H9 (cell line): ENCODE measurements at regions not wholly inside any gene's neighbourhood (a gene's known extent, or its start where the extent isn't known, plus 50 kb on each side); places are given as distances from the start of the nearest gene placed in this dataset.

Experiments
- DNase-seq: peaks from one replicate; pipeline ENCODE4 v3.0.0-alpha.2; 2017
- H2AFZ ChIP-seq: one replicate; pipeline ENCODE4 v1.6.1; 2013; ENCODE audit warnings: mild to moderate bottlenecking, low read length, control low read depth, moderate library complexity
- H2AK5ac ChIP-seq: 2 replicates; pipeline ENCODE4 v1.6.1; 2013; ENCODE audit warnings: low read length, control low read depth, mixed read lengths; ENCODE audit not compliant: insufficient read length
- H2BK120ac ChIP-seq: one replicate; pipeline ENCODE4 v1.6.1; 2013; ENCODE audit warnings: low read depth, mild to moderate bottlenecking, low read length, control low read depth, inconsistent platforms; ENCODE audit not compliant: poor library complexity, severe bottlenecking
- H2BK12ac ChIP-seq: 2 replicates; pipeline ENCODE4 v1.6.1; 2013; ENCODE audit warnings: low read length, control low read depth, mixed read lengths, low read depth; ENCODE audit not compliant: insufficient read length
- H2BK15ac ChIP-seq: 2 replicates; pipeline ENCODE4 v1.6.1; 2013; ENCODE audit warnings: low read depth, low read length, control low read depth
- H2BK20ac ChIP-seq: one replicate; pipeline ENCODE4 v1.6.1; 2013; ENCODE audit warnings: low read depth, mild to moderate bottlenecking, low read length, control low read depth, inconsistent platforms; ENCODE audit not compliant: poor library complexity, severe bottlenecking
- H2BK5ac ChIP-seq: 2 replicates; pipeline ENCODE4 v1.6.1; 2013; ENCODE audit warnings: low read length, control low read depth, mixed read lengths; ENCODE audit not compliant: insufficient read length
- H3K14ac ChIP-seq: 2 replicates; pipeline ENCODE4 v1.6.1; 2013; ENCODE audit warnings: low read length, control low read depth; ENCODE audit not compliant: insufficient read depth
- H3K18ac ChIP-seq: 2 replicates; pipeline ENCODE4 v1.6.1; 2013; ENCODE audit warnings: low read depth, mild to moderate bottlenecking, mixed read lengths, low read length, control low read depth; ENCODE audit not compliant: insufficient read length
- H3K23ac ChIP-seq: 2 replicates; pipeline ENCODE4 v1.6.1; 2013; ENCODE audit warnings: low read length, control low read depth, mixed read lengths, low read depth; ENCODE audit not compliant: insufficient read length
- H3K23me2 ChIP-seq: 2 replicates; pipeline ENCODE4 v1.6.1; 2013; ENCODE audit warnings: low read depth, mild to moderate bottlenecking, mixed read lengths, low read length, control low read depth; ENCODE audit not compliant: insufficient read length, poor library complexity, severe bottlenecking
- H3K27ac ChIP-seq: 2 replicates; pipeline ENCODE4 v1.5.1; 2013; ENCODE audit warnings: low read length, control low read depth, mixed read lengths, low read depth; ENCODE audit not compliant: insufficient read length
- H3K27me3 ChIP-seq: 2 replicates; pipeline ENCODE4 v1.6.1; 2013; ENCODE audit warnings: low read length, control low read depth, inconsistent platforms; ENCODE audit not compliant: insufficient read depth
- H3K4ac ChIP-seq: 2 replicates; pipeline ENCODE4 v1.6.1; 2013; ENCODE audit warnings: low read depth, mild to moderate bottlenecking, control low read depth, inconsistent platforms, low read length, moderate library complexity
- H3K4me1 ChIP-seq: 2 replicates; pipeline ENCODE4 v1.6.1; 2013; ENCODE audit warnings: low read length, control low read depth, inconsistent platforms; ENCODE audit not compliant: insufficient read depth
- H3K4me2 ChIP-seq: 2 replicates; pipeline ENCODE4 v1.6.1; 2013; ENCODE audit warnings: low read length, control low read depth, mixed read lengths; ENCODE audit not compliant: insufficient read length, insufficient read depth
- H3K56ac ChIP-seq: 2 replicates; pipeline ENCODE4 v1.6.1; 2013; ENCODE audit warnings: low read depth, mild to moderate bottlenecking, mixed read lengths, low read length, control low read depth; ENCODE audit not compliant: insufficient read length
- H3K79me1 ChIP-seq: 2 replicates; pipeline ENCODE4 v1.6.1; 2013; ENCODE audit warnings: low read depth, mild to moderate bottlenecking, moderate library complexity, low read length, control low read depth, inconsistent platforms; ENCODE audit not compliant: insufficient read depth, poor library complexity, severe bottlenecking
- H3K79me2 ChIP-seq: 2 replicates; pipeline ENCODE4 v1.6.1; 2013; ENCODE audit warnings: low read length, control low read depth, inconsistent platforms; ENCODE audit not compliant: insufficient read depth
- H3K9ac ChIP-seq: 2 replicates; pipeline ENCODE4 v1.6.1; 2013; ENCODE audit warnings: low read length, control low read depth, mixed read lengths; ENCODE audit not compliant: insufficient read length; ENCODE audit errors: extremely low read depth
- H3K9me3 ChIP-seq: one replicate; pipeline ENCODE4 v1.6.1; 2013; ENCODE audit warnings: low read depth, low read length, inconsistent platforms; ENCODE audit not compliant: control insufficient read depth
- H3T11ph ChIP-seq: one replicate; pipeline ENCODE4 v1.6.1; 2013; ENCODE audit warnings: mild to moderate bottlenecking, low read length, control low read depth, inconsistent platforms
- H4K20me1 ChIP-seq: one replicate; pipeline ENCODE4 v1.6.1; 2013; ENCODE audit not compliant: control insufficient read depth, insufficient read length, insufficient read depth
- H4K5ac ChIP-seq: 2 replicates; pipeline ENCODE4 v1.6.1; 2013; ENCODE audit warnings: low read depth, mild to moderate bottlenecking, mixed read lengths, low read length, control low read depth; ENCODE audit not compliant: insufficient read length
- H4K8ac ChIP-seq: replicated peaks from 2 replicates; pipeline ENCODE4 v1.6.1; 2013; ENCODE audit warnings: low read length, control low read depth, mixed read lengths, low read depth; ENCODE audit not compliant: insufficient read length
- H4K91ac ChIP-seq: 2 replicates; pipeline ENCODE4 v1.6.1; 2013; ENCODE audit warnings: low read depth, mild to moderate bottlenecking, moderate library complexity, mixed read lengths, low read length, control low read depth; ENCODE audit not compliant: insufficient read length
- H3K27ac Mint-ChIP-seq, 3 experiments: 2 replicates in 2 of 3; 3 replicates in 1 of 3; pipeline ENCODE4 v1.8.0; 2020 to 2021; ENCODE audit warnings: mixed read lengths in 3 of 3, mild to moderate bottlenecking in 1 of 3, moderate library complexity in 1 of 3
- H3K27me3 Mint-ChIP-seq: 2 replicates; pipeline ENCODE4 v1.8.0; 2021; ENCODE audit warnings: low read depth, mild to moderate bottlenecking, moderate library complexity, mixed read lengths
- H3K36me3 Mint-ChIP-seq, 3 experiments: 2 replicates in 2 of 3; 3 replicates in 1 of 3; pipeline ENCODE4 v1.8.0; 2020 to 2021; ENCODE audit warnings: low read depth in 3 of 3, mixed read lengths in 3 of 3; ENCODE audit not compliant: insufficient read depth in 1 of 3
- H3K4me1 Mint-ChIP-seq, 2 experiments: 2 replicates each; pipeline ENCODE4 v1.8.0; 2020; ENCODE audit warnings: mixed read lengths in 2 of 2
- H3K4me3 Mint-ChIP-seq, 2 experiments: 2 replicates in 1 of 2; 3 replicates in 1 of 2; pipeline ENCODE4 v1.8.0; 2020 to 2021; ENCODE audit warnings: mild to moderate bottlenecking in 2 of 2, mixed read lengths in 2 of 2, moderate library complexity in 1 of 2
- H3K9me3 Mint-ChIP-seq, 2 experiments: 2 replicates in 1 of 2; 3 replicates in 1 of 2; pipeline ENCODE4 v1.8.0; 2020; ENCODE audit warnings: mild to moderate bottlenecking in 2 of 2, mixed read lengths in 2 of 2, moderate library complexity in 1 of 2
- CTCF ChIP-seq: fragments of 200-600 bp; sonication (generic); conservative IDR thresholded peaks from 3 replicates; pipeline ENCODE4 v1.8.0; 2021; ENCODE audit warnings: antibody characterized with exemption, mild to moderate bottlenecking
- WGBS: extraction: QIAGEN DNeasy Blood & Tissue Kit; methylation state at CpG from one replicate; pipeline ENCODE4 v1.1.7; 2013; ENCODE audit warnings: missing lambda C conversion rate, low lambda C conversion rate, mixed read lengths; ENCODE audit not compliant: insufficient read length; ENCODE audit errors: extremely low coverage; 5-methylcytosine and 5-hydroxymethylcytosine counted together

- H3K4ac ChIP-seq: no peak overlapping the region
- H3K4me1 Mint-ChIP-seq: peaks cover 19 to 20% of the 10 kb centered on the region in 2 experiments
- H4K91ac ChIP-seq: no peak overlapping the region
- H4K5ac ChIP-seq: no peak overlapping the region
- H2BK12ac ChIP-seq: no peak overlapping the region
- no peaks in the 10 kb centered on the region for H3K79me1 ChIP-seq
- H3K14ac ChIP-seq: no peak overlapping the region
- no CpG with 5 or more reads among the region's 4 CpGs for WGBS
- H3K9me3 ChIP-seq: no peaks in the 10 kb centered on the region
- H2BK5ac ChIP-seq: no peak overlapping the region
- no peaks in the 10 kb centered on the region; the same call in 1 of the 2 replicates for H3K27me3 Mint-ChIP-seq
- no peaks in the 10 kb centered on the region for H3K79me2 ChIP-seq
- no peak overlapping the region for H3K27ac ChIP-seq
- H2AFZ ChIP-seq: no peak overlapping the region
- no peak overlapping the region for H2BK20ac ChIP-seq
- TF ChIP-seq CTCF: no peak
- H3K23me2 ChIP-seq: no peaks in the 10 kb centered on the region
- no peak overlapping the region for H3K23ac ChIP-seq
- H2BK15ac ChIP-seq: no peak overlapping the region
- no peak overlapping the region for H3K56ac ChIP-seq
- no peak overlapping the region for H3K9ac ChIP-seq
- no peaks in the 10 kb centered on the region for H4K20me1 ChIP-seq
- H3K9me3 Mint-ChIP-seq: no peaks in the 10 kb centered on the region
- H3T11ph ChIP-seq: no peak overlapping the region
- H3K36me3 Mint-ChIP-seq: no peaks in the 10 kb centered on the region
- peak; percentile 34 for DNase-seq
- H3K4me2 ChIP-seq: no peak overlapping the region
- H4K8ac ChIP-seq: no peak overlapping the region
- H3K4me3 Mint-ChIP-seq: no peak overlapping the region
- no peaks in the 10 kb centered on the region for H3K27me3 ChIP-seq
- H3K4me1 ChIP-seq: no peaks in the 10 kb centered on the region; the same call in 1 of the 2 replicates
- H3K18ac ChIP-seq: no peak overlapping the region
- no peak overlapping the region for H2AK5ac ChIP-seq
- peak overlapping the region; percentile 13 to 94 (median 21); a peak in 2 of 7 replicates for H3K27ac Mint-ChIP-seq
- H2BK120ac ChIP-seq: no peak overlapping the region
Measured at GRCh38 chr3:132843851-132844553, 121.8 kb upstream of the NPHP3 start.
